ENCODE measurements at regions not wholly inside any gene's neighbourhood (a gene's known extent, or its start where the extent isn't known, plus 50 kb on each side); places are given as distances from the start of the nearest gene placed in this dataset.

- no peak for TF ChIP-seq CHD7 (IDR thresholded peaks at IDR 0.05; ENCODE audit: insufficient replicate concordance, low read length)
- no peak for TF ChIP-seq CBX8 (IDR thresholded peaks at IDR 0.05; ENCODE audit: borderline replicate concordance, low read depth, low read length)
- TF ChIP-seq SIX5 (IDR thresholded peaks at IDR 0.05; ENCODE audit: low read depth, low read length), result no peak
- no peak for TF ChIP-seq CHD1 (IDR thresholded peaks at IDR 0.05; ENCODE audit: low read depth, low read length)
- TF ChIP-seq SP2 (IDR thresholded peaks at IDR 0.05; ENCODE audit: low read length), result no peak
- TF ChIP-seq SP4 (IDR thresholded peaks at IDR 0.05; ENCODE audit: low read length), result no peak
- TF ChIP-seq ZNF274 (IDR thresholded peaks at IDR 0.05; ENCODE audit: borderline replicate concordance, extremely low read depth, low read length), result no peak
- TF ChIP-seq POU5F1 (IDR thresholded peaks at IDR 0.05; ENCODE audit: low read depth, low read length), result no peak
- no peak for TF ChIP-seq TEAD4 (IDR thresholded peaks at IDR 0.05; ENCODE audit: low read depth, low read length)
- no peak for TF ChIP-seq FOSL1 (IDR thresholded peaks at IDR 0.05; ENCODE audit: insufficient read depth, low read depth, low read length)
- TF ChIP-seq SIRT6 (IDR thresholded peaks at IDR 0.05; ENCODE audit: low read length), result no peak
- TF ChIP-seq TAF7 (optimal IDR thresholded peaks at IDR 0.05; ENCODE audit: borderline replicate concordance, low read depth, low read length), result no peak
- no peak for TF ChIP-seq SP1 (IDR thresholded peaks at IDR 0.05; ENCODE audit: low read depth, low read length)
- TF ChIP-seq MAX (IDR thresholded peaks at IDR 0.05), result no peak
These were observed 2348.7 kb upstream of the ACO1 start (continued) for GRCh38 chr9:30035761-30036160.
